HEK293 (cell line): ENCODE measurements at regions not wholly inside any gene's neighbourhood (a gene's known extent, or its start where the extent isn't known, plus 50 kb on each side); places are given as distances from the start of the nearest gene placed in this dataset.

Experiments
- CTCF ChIA-PET: fragments of 350-600 bp; formaldehyde crosslinking; extraction: SDS; loops from one replicate; lab custom pipeline; 2021; ENCODE audit warnings: antibody characterized with exemption; lab: Yijun Ruan, JAX
- POLR2A ChIA-PET: fragments of 300-600 bp; formaldehyde crosslinking; extraction: SDS; loops from one replicate; lab custom pipeline; 2020; ENCODE audit warnings: antibody characterized with exemption, inconsistent platforms; lab: Yijun Ruan, JAX
- H3K27ac ChIP-seq: fragments of 200-500 bp; sonication (Bioruptor generic); 2 replicates; pipeline ENCODE4 v1.5.1; 2014; ENCODE audit warnings: low read depth, low read length, control low read depth, inconsistent platforms; ENCODE audit errors: extremely low read depth
- H3K36me3 ChIP-seq, 2 experiments: fragments of 200-500 bp in 1 of 2; sonication (Bioruptor generic) in 1 of 2; 1 replicate in 1 of 2; 2 replicates in 1 of 2; pipeline ENCODE4 v1.5.1; 2014 to 2017; ENCODE audit warnings: inconsistent platforms in 2 of 2, low read length in 2 of 2; ENCODE audit not compliant: control insufficient read depth in 2 of 2, insufficient read depth in 1 of 2
- H3K4me1 ChIP-seq: fragments of 200-500 bp; sonication (Bioruptor generic); 2 replicates; pipeline ENCODE4 v1.5.1; 2014; ENCODE audit warnings: mild to moderate bottlenecking, low read length, inconsistent platforms; ENCODE audit not compliant: control insufficient read depth, insufficient read depth
- H3K4me3 ChIP-seq: 2 replicates; pipeline ENCODE4 v1.5.1; 2011; ENCODE audit warnings: low read depth, mild to moderate bottlenecking, control low read depth, low read length, moderate library complexity
- H3K9me3 ChIP-seq: fragments of 200-500 bp; sonication (Bioruptor generic); 2 replicates; pipeline ENCODE4 v1.5.1; 2014; ENCODE audit warnings: low read depth, low read length, inconsistent platforms; ENCODE audit not compliant: control insufficient read depth, insufficient read depth
- BCL11B ChIP-seq: fragments of 450-650 bp; formaldehyde crosslinking; IDR thresholded peaks from 2 replicates; pipeline ENCODE4 v1.5.1; 2016; ENCODE audit warnings: low read depth, missing biosample characterization, missing genetic modification characterization
- EGR2 ChIP-seq: fragments of 450-650 bp; formaldehyde crosslinking; IDR thresholded peaks from 2 replicates; pipeline ENCODE4 v1.5.1; 2016; ENCODE audit warnings: low read depth, missing biosample characterization, missing genetic modification characterization
- KLF16 ChIP-seq: fragments of 450-650 bp; formaldehyde crosslinking; IDR thresholded peaks from 2 replicates; pipeline ENCODE4 v1.5.1; 2017; ENCODE audit warnings: missing biosample characterization, missing genetic modification characterization
- KLF7 ChIP-seq: fragments of 450-650 bp; formaldehyde crosslinking; IDR thresholded peaks from 2 replicates; pipeline ENCODE4 v1.5.1; 2016; ENCODE audit warnings: missing biosample characterization, missing genetic modification characterization, borderline replicate concordance
- OVOL3 ChIP-seq: fragments of 450-650 bp; formaldehyde crosslinking; IDR thresholded peaks from 2 replicates; pipeline ENCODE4 v1.5.1; 2016; ENCODE audit warnings: missing biosample characterization, missing genetic modification characterization
- SCRT2 ChIP-seq: fragments of 450-650 bp; formaldehyde crosslinking; IDR thresholded peaks from 2 replicates; pipeline ENCODE4 v1.5.1; 2016; ENCODE audit warnings: missing biosample characterization, missing genetic modification characterization
- TCF7L2 ChIP-seq: IDR thresholded peaks from 2 replicates; pipeline ENCODE4 v1.6.1; 2011; ENCODE audit warnings: low read depth, mild to moderate bottlenecking, inconsistent platforms, low read length, moderate library complexity, borderline replicate concordance
- YY1 ChIP-seq: fragments of 450-650 bp; formaldehyde crosslinking; IDR thresholded peaks from 2 replicates; pipeline ENCODE4 v1.5.1; 2018; ENCODE audit warnings: missing biosample characterization, missing genetic modification characterization
- YY2 ChIP-seq: fragments of 450-650 bp; formaldehyde crosslinking; IDR thresholded peaks from 2 replicates; pipeline ENCODE4 v1.5.1; 2016; ENCODE audit warnings: missing biosample characterization, missing genetic modification characterization
- ZBTB21 ChIP-seq: fragments of 450-650 bp; formaldehyde crosslinking; IDR thresholded peaks from 2 replicates; pipeline ENCODE4 v1.5.1; 2017; ENCODE audit warnings: missing biosample characterization, missing genetic modification characterization
- ZBTB8A ChIP-seq: fragments of 450-650 bp; formaldehyde crosslinking; IDR thresholded peaks from 2 replicates; pipeline ENCODE4 v1.5.1; 2016; ENCODE audit warnings: missing biosample characterization, missing genetic modification characterization
- ZFP37 ChIP-seq: fragments of 450-650 bp; formaldehyde crosslinking; IDR thresholded peaks from 2 replicates; pipeline ENCODE4 v1.5.1; 2016; ENCODE audit warnings: missing biosample characterization, missing genetic modification characterization
- ZNF10 ChIP-seq: fragments of 450-650 bp; formaldehyde crosslinking; IDR thresholded peaks from 2 replicates; pipeline ENCODE4 v1.5.1; 2017; ENCODE audit warnings: missing biosample characterization, missing genetic modification characterization
- ZNF146 ChIP-seq: fragments of 450-650 bp; formaldehyde crosslinking; IDR thresholded peaks from 2 replicates; pipeline ENCODE4 v1.5.1; 2016; ENCODE audit warnings: missing biosample characterization, missing genetic modification characterization
- ZNF324 ChIP-seq: fragments of 450-650 bp; formaldehyde crosslinking; IDR thresholded peaks from 2 replicates; pipeline ENCODE4 v1.5.1; 2016; ENCODE audit warnings: missing biosample characterization, missing genetic modification characterization
- ZNF426 ChIP-seq: fragments of 450-650 bp; formaldehyde crosslinking; IDR thresholded peaks from 2 replicates; pipeline ENCODE4 v1.5.1; 2017; ENCODE audit warnings: missing biosample characterization, missing genetic modification characterization, mild to moderate bottlenecking, inconsistent platforms, moderate library complexity
- ZNF473 ChIP-seq: fragments of 450-650 bp; formaldehyde crosslinking; IDR thresholded peaks from 2 replicates; pipeline ENCODE4 v1.5.1; 2017; ENCODE audit warnings: missing biosample characterization, missing genetic modification characterization
- ZNF561 ChIP-seq: fragments of 450-650 bp; IDR thresholded peaks from 2 replicates; pipeline ENCODE4 v1.5.1; 2018; ENCODE audit warnings: missing biosample characterization, missing genetic modification characterization, borderline replicate concordance
- ZNF600 ChIP-seq: fragments of 450-650 bp; formaldehyde crosslinking; IDR thresholded peaks from 2 replicates; pipeline ENCODE4 v1.5.1; 2016; ENCODE audit warnings: missing biosample characterization, missing genetic modification characterization
- ZNF624 ChIP-seq: fragments of 450-650 bp; formaldehyde crosslinking; IDR thresholded peaks from 2 replicates; pipeline ENCODE4 v1.5.1; 2017; ENCODE audit warnings: missing biosample characterization, missing genetic modification characterization
- ZNF626 ChIP-seq: fragments of 450-650 bp; sonication (Bioruptor Pico); formaldehyde crosslinking; IDR thresholded peaks from 2 replicates; pipeline ENCODE4 v1.5.1; 2018; ENCODE audit warnings: missing biosample characterization, missing genetic modification characterization, inconsistent platforms
- ZNF658 ChIP-seq: fragments of 450-650 bp; formaldehyde crosslinking; IDR thresholded peaks from 2 replicates; pipeline ENCODE4; 2016; ENCODE audit warnings: missing biosample characterization, missing genetic modification characterization
- ZNF664 ChIP-seq: fragments of 450-650 bp; formaldehyde crosslinking; IDR thresholded peaks from 2 replicates; pipeline ENCODE4 v1.5.1; 2016; ENCODE audit warnings: missing biosample characterization, missing genetic modification characterization
- ZNF776 ChIP-seq: fragments of 450-650 bp; formaldehyde crosslinking; IDR thresholded peaks from 2 replicates; pipeline ENCODE4 v1.5.0; 2017; ENCODE audit warnings: missing biosample characterization, missing genetic modification characterization, borderline replicate concordance
- ZSCAN16 ChIP-seq: fragments of 450-650 bp; formaldehyde crosslinking; IDR thresholded peaks from 2 replicates; pipeline ENCODE4 v1.5.1; 2016; ENCODE audit warnings: missing biosample characterization, missing genetic modification characterization
- ZSCAN30 ChIP-seq: fragments of 450-650 bp; IDR thresholded peaks from 2 replicates; pipeline ENCODE4 v1.5.1; 2018; ENCODE audit warnings: missing biosample characterization, mild to moderate bottlenecking, missing genetic modification characterization, moderate library complexity
- TF ChIP-seq, protein P1 (sequence below): fragments of 450-650 bp; formaldehyde crosslinking; IDR thresholded peaks from 2 replicates; pipeline ENCODE4 v1.5.1; 2016; ENCODE audit warnings: missing biosample characterization, missing genetic modification characterization
- TF ChIP-seq, protein P2 (sequence below): fragments of 450-650 bp; formaldehyde crosslinking; IDR thresholded peaks from 2 replicates; pipeline ENCODE4 v1.5.1; 2016; ENCODE audit warnings: missing biosample characterization, missing genetic modification characterization
- TF ChIP-seq, protein P3 (sequence below): fragments of 450-650 bp; formaldehyde crosslinking; IDR thresholded peaks from 2 replicates; pipeline ENCODE4 v1.5.1; 2017; ENCODE audit warnings: missing biosample characterization, missing genetic modification characterization
- TF ChIP-seq, protein P4 (sequence below): fragments of 450-650 bp; formaldehyde crosslinking; IDR thresholded peaks from 2 replicates; pipeline ENCODE4 v1.5.1; 2016; ENCODE audit warnings: missing biosample characterization, missing genetic modification characterization
- TF ChIP-seq, protein P5 (sequence below): fragments of 450-650 bp; formaldehyde crosslinking; IDR thresholded peaks from 2 replicates; pipeline ENCODE4 v1.5.1; 2016; ENCODE audit warnings: missing biosample characterization, missing genetic modification characterization

DNA sequence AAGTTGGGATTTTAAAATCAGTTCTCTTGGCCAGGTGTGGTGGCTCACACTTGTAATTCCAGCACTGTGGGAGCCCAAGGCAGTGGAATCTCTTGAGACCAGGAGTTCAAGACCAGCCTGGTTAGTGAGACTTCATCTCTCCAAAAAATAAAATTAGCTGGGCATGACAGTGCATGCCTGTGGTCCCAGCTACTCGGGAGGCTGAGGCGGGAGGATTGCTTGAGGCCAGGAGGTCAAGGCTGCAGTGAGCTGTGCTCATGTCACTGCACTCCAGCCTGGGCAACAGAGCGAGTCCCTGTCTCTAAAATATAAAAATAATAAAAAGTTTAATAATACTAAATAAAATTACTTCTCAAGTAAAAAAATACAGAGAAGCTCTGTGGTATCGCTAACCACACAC, 77.5 kb downstream of the FOXA2 start:
- ChIA-PET POLR2A (no interaction called here), CTCF (interaction anchor here (0.8 to 1.3 kb wide), 2 partner anchors 79 to 80 kb away, joined by 3 to 4 read pairs; no protein-coding TSS in a partner anchor)

DNA sequence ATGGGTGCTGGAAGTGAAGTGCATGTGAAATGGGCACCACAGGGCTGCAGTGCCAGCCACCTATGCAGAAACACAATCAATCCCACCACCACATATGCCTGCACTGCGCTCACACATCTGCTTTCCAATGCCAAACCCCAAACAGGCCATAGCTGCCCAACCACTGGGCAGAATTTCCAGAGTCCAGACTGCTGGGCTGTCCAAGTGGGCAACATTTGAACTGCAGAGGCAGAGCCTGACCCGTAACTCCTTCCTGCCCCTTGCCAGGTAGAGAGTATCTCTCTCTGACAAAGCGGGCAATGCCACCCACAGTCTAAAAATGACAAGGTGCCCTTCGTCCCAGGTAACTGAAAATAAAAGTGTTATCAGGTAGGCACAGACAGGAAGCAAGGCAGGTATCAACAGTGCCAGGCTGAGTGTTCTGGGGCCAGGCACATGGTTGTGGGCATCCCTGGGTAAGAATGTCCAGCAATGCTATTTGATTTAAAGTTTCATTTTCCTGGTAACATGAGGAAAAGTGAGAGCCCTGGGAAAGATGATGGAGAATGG, 79.5 kb downstream of the FOXA2 start:
- no peak for TF ChIP-seq SCRT2 (tag by site-specific recombination)
- TF ChIP-seq, protein P1, sequence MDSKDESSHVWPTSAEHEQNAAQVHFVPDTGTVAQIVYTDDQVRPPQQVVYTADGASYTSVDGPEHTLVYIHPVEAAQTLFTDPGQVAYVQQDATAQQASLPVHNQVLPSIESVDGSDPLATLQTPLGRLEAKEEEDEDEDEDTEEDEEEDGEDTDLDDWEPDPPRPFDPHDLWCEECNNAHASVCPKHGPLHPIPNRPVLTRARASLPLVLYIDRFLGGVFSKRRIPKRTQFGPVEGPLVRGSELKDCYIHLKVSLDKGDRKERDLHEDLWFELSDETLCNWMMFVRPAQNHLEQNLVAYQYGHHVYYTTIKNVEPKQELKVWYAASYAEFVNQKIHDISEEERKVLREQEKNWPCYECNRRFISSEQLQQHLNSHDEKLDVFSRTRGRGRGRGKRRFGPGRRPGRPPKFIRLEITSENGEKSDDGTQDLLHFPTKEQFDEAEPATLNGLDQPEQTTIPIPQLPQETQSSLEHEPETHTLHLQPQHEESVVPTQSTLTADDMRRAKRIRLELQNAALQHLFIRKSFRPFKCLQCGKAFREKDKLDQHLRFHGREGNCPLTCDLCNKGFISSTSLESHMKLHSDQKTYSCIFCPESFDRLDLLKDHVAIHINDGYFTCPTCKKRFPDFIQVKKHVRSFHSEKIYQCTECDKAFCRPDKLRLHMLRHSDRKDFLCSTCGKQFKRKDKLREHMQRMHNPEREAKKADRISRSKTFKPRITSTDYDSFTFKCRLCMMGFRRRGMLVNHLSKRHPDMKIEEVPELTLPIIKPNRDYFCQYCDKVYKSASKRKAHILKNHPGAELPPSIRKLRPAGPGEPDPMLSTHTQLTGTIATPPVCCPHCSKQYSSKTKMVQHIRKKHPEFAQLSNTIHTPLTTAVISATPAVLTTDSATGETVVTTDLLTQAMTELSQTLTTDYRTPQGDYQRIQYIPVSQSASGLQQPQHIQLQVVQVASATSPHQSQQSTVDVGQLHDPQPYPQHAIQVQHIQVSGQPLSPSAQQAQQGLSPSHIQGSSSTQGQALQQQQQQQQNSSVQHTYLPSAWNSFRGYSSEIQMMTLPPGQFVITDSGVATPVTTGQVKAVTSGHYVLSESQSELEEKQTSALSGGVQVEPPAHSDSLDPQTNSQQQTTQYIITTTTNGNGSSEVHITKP, result no peak
- TF ChIP-seq ZBTB21, result no peak
- TF ChIP-seq, protein P2, sequence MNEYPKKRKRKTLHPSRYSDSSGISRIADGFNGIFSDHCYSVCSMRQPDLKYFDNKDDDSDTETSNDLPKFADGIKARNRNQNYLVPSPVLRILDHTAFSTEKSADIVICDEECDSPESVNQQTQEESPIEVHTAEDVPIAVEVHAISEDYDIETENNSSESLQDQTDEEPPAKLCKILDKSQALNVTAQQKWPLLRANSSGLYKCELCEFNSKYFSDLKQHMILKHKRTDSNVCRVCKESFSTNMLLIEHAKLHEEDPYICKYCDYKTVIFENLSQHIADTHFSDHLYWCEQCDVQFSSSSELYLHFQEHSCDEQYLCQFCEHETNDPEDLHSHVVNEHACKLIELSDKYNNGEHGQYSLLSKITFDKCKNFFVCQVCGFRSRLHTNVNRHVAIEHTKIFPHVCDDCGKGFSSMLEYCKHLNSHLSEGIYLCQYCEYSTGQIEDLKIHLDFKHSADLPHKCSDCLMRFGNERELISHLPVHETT (tag by site-specific recombination), result no peak
- TF ChIP-seq OVOL3 (tag by site-specific recombination), result no peak
- TF ChIP-seq ZSCAN16, result no peak
- no peak for TF ChIP-seq ZNF600 (tag by site-specific recombination)
- TF ChIP-seq, protein P3, sequence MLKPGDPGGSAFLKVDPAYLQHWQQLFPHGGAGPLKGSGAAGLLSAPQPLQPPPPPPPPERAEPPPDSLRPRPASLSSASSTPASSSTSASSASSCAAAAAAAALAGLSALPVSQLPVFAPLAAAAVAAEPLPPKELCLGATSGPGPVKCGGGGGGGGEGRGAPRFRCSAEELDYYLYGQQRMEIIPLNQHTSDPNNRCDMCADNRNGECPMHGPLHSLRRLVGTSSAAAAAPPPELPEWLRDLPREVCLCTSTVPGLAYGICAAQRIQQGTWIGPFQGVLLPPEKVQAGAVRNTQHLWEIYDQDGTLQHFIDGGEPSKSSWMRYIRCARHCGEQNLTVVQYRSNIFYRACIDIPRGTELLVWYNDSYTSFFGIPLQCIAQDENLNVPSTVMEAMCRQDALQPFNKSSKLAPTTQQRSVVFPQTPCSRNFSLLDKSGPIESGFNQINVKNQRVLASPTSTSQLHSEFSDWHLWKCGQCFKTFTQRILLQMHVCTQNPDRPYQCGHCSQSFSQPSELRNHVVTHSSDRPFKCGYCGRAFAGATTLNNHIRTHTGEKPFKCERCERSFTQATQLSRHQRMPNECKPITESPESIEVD (tag by site-specific recombination), result no peak
- TF ChIP-seq ZNF426, result no peak
- no peak for TF ChIP-seq ZNF146 (tag by site-specific recombination)
- no peak for TF ChIP-seq KLF7
- no peak for TF ChIP-seq ZNF324 (tag by site-specific recombination)
- TF ChIP-seq ZNF776 (tag by site-specific recombination), result no peak
- no peak overlapping the region for H3K4me3 ChIP-seq
- ChIA-PET CTCF (interaction anchor here (0.6 to 0.7 kb wide), 2 partner anchors 13 to 82 kb away, joined by 4 read pairs; no protein-coding TSS in a partner anchor), POLR2A (no interaction called here)
- H3K9me3 ChIP-seq, result no peaks in the 10 kb centered on the region
- H3K4me1 ChIP-seq, result peaks cover 3% of the 10 kb centered on the region; the same call in 1 of the 2 replicates
- no peaks in the 10 kb centered on the region for H3K36me3 ChIP-seq
- no peak overlapping the region for H3K27ac ChIP-seq

More for the DNA sequence above, 77.5 kb downstream of the FOXA2 start:
- Histone ChIP-seq H3K27ac (no peak overlapping the region), H3K4me1 (peaks cover 6% of the 10 kb centered on the region; the same call in 1 of the 2 replicates), H3K36me3 (no peaks in the 10 kb centered on the region), H3K4me3 (no peak overlapping the region), H3K9me3 (no peaks in the 10 kb centered on the region)
- TF ChIP-seq ZNF664 (tag by site-specific recombination) (no peak), ZNF624 (tag by site-specific recombination) (no peak), ZNF561 (tag by site-specific recombination) (no peak), YY2 (tag by site-specific recombination) (no peak), KLF7 (no peak), YY1 (no peak), BCL11B (tag by site-specific recombination) (no peak), ZNF626 (tag by site-specific recombination) (no peak), ZNF600 (tag by site-specific recombination) (no peak), TCF7L2 (no peak), ZNF473 (no peak), EGR2 (no peak), ZBTB8A (tag by site-specific recombination) (no peak), ZNF658 (tag by site-specific recombination) (no peak), KLF16 (tag by site-specific recombination) (no peak), ZNF10 (tag by site-specific recombination) (no peak), ZFP37 (no peak), ZSCAN30 (no peak)
- TF ChIP-seq, protein P4, sequence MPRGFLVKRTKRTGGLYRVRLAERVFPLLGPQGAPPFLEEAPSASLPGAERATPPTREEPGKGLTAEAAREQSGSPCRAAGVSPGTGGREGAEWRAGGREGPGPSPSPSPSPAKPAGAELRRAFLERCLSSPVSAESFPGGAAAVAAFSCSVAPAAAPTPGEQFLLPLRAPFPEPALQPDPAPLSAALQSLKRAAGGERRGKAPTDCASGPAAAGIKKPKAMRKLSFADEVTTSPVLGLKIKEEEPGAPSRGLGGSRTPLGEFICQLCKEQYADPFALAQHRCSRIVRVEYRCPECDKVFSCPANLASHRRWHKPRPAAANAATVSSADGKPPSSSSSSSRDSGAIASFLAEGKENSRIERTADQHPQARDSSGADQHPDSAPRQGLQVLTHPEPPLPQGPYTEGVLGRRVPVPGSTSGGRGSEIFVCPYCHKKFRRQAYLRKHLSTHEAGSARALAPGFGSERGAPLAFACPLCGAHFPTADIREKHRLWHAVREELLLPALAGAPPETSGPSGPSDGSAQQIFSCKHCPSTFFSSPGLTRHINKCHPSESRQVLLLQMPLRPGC (tag by site-specific recombination), result no peak
- TF ChIP-seq, protein P5, sequence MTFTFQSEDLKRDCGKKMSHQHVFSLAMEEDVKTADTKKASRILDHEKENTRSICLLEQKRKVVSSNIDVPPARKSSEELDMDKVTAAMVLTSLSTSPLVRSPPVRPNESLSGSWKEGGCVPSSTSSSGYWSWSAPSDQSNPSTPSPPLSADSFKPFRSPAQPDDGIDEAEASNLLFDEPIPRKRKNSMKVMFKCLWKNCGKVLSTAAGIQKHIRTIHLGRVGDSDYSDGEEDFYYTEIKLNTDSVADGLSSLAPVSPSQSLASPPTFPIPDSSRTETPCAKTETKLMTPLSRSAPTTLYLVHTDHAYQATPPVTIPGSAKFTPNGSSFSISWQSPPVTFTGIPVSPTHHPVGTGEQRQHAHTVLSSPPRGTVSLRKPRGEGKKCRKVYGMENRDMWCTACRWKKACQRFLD (tag by site-specific recombination), result no peak
